ENCODE measurements at regions not wholly inside any gene's neighbourhood (a gene's known extent, or its start where the extent isn't known, plus 50 kb on each side); places are given as distances from the start of the nearest gene placed in this dataset.
"Not testable (repeated sequence)": the region's sequence is repeated elsewhere in the genome, so short reads cannot be mapped to it uniquely, and the experiment has no call there.

DNA sequence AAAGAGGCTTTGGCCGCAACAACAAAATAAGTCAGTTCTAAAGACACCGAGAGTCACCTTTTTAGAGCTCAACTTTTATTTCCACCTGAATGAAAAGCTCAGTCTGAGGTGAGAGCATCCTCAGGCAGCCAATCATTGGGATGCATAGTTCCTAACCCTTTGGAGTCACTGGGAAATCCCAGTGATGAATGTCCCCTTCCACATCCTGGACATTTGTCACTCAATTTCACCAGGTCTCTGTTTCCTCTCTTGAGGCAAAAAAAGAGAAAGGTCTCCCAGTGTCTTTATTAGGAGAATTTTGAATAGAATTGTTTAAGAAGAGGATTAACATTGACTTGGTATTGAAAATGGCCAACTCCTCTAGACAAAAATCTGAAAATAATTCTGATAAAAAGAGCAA lies 137.5 kb upstream of the SPRED1 start:
- Mint-ChIP-seq H3K4me1 (ENCODE audit: low read depth, unreplicated experiment) (no peaks in the 10 kb centered on the region), H3K9me3 (ENCODE audit: unreplicated experiment) (no peaks in the 10 kb centered on the region), H3K27me3 (ENCODE audit: insufficient read depth, unreplicated experiment) (no peaks in the 10 kb centered on the region), H3K27ac (ENCODE audit: unreplicated experiment) (no peak overlapping the region), H3K4me3 (ENCODE audit: unreplicated experiment) (no peak overlapping the region), H3K36me3 (ENCODE audit: insufficient read depth, unreplicated experiment) (no peaks in the 10 kb centered on the region)
- no peaks in the 10 kb centered on the region for H3K9me3 ChIP-seq
- H3K4me3 ChIP-seq (ENCODE audit: low read depth, low read length): no peak overlapping the region
- no peaks in the 10 kb centered on the region for H3K36me3 ChIP-seq (ENCODE audit: control insufficient read depth, insufficient read depth, low read length)
- no peak for TF ChIP-seq CTCF (IDR thresholded peaks at IDR 0.05; ENCODE audit: insufficient read depth in 1 of 2, low read depth in 1 of 2, low read length in 1 of 2, severe bottlenecking in 1 of 2, unreplicated experiment in 1 of 2)
- no peak for DNase-seq
- intact Hi-C loops (cut with micrococcal nuclease; ENCODE audit: unreplicated experiment): no loop called here
- CTCF ChIA-PET: no interaction called here
- POLR2A ChIA-PET: no interaction called here
- no TSS peak for BruUV-seq (replicated peaks)
- no peaks in the 10 kb centered on the region for H3K4me1 ChIP-seq
- H3K27me3 ChIP-seq (replicated peaks; ENCODE audit: control insufficient read depth, insufficient read depth, low read length): no peaks in the 10 kb centered on the region

- H3K27me3 Mint-ChIP-seq (ENCODE audit: insufficient read depth, unreplicated experiment): peaks cover 6% of the 10 kb centered on the region
- H3K4me1 ChIP-seq: no peaks in the 10 kb centered on the region
- BruUV-seq (replicated peaks): no TSS peak
- H3K36me3 Mint-ChIP-seq (ENCODE audit: insufficient read depth, unreplicated experiment): no peaks in the 10 kb centered on the region
- no peaks in the 10 kb centered on the region for H3K36me3 ChIP-seq (ENCODE audit: control insufficient read depth, insufficient read depth, low read length)
- no peak overlapping the region for H3K4me3 Mint-ChIP-seq (ENCODE audit: unreplicated experiment)
- TF ChIP-seq CTCF (IDR thresholded peaks at IDR 0.05; ENCODE audit: insufficient read depth in 1 of 2, low read depth in 1 of 2, low read length in 1 of 2, severe bottlenecking in 1 of 2, unreplicated experiment in 1 of 2): no peak
- intact Hi-C loops (cut with micrococcal nuclease; ENCODE audit: unreplicated experiment): no loop called here
- H3K4me3 ChIP-seq (ENCODE audit: low read depth, low read length): no peak overlapping the region
- H3K9me3 Mint-ChIP-seq (ENCODE audit: unreplicated experiment): peaks cover 14% of the 10 kb centered on the region
- H3K9me3 ChIP-seq: no peaks in the 10 kb centered on the region
- no peak for DNase-seq
- no peak overlapping the region for H3K27ac Mint-ChIP-seq (ENCODE audit: unreplicated experiment)
- ChIA-PET CTCF (no interaction called here), POLR2A (no interaction called here)
- no peaks in the 10 kb centered on the region for H3K27me3 ChIP-seq (replicated peaks; ENCODE audit: control insufficient read depth, insufficient read depth, low read length)
- no peaks in the 10 kb centered on the region for H3K4me1 Mint-ChIP-seq (ENCODE audit: low read depth, unreplicated experiment)
Observed at GRCh38 chr15:38117781-38118180, 134.9 kb upstream of the SPRED1 start.

GRCh38 chr15:38119865-38120264 lies 132.8 kb upstream of the SPRED1 start:
- H3K27me3 ChIP-seq (replicated peaks; ENCODE audit: control insufficient read depth, insufficient read depth, low read length); H3K9me3 ChIP-seq; H3K36me3 Mint-ChIP-seq (ENCODE audit: insufficient read depth, unreplicated experiment); CTCF ChIA-PET; H3K27ac Mint-ChIP-seq (ENCODE audit: unreplicated experiment); H3K4me1 Mint-ChIP-seq (ENCODE audit: low read depth, unreplicated experiment); H3K4me3 Mint-ChIP-seq (ENCODE audit: unreplicated experiment); H3K36me3 ChIP-seq (ENCODE audit: control insufficient read depth, insufficient read depth, low read length); H3K4me3 ChIP-seq (ENCODE audit: low read depth, low read length); POLR2A ChIA-PET; H3K27me3 Mint-ChIP-seq (ENCODE audit: insufficient read depth, unreplicated experiment); BruUV-seq (replicated peaks); H3K4me1 ChIP-seq: not testable (repeated sequence)
- H3K9me3 Mint-ChIP-seq (ENCODE audit: unreplicated experiment): peaks cover 16% of the 10 kb centered on the region
- intact Hi-C loops (cut with micrococcal nuclease; ENCODE audit: unreplicated experiment): loop anchor here (10.0 kb wide), 1 partner anchor 95 kb away; no protein-coding TSS in a partner anchor
- peak in 1 of 2 experiments; percentile 11 for DNase-seq

DNA sequence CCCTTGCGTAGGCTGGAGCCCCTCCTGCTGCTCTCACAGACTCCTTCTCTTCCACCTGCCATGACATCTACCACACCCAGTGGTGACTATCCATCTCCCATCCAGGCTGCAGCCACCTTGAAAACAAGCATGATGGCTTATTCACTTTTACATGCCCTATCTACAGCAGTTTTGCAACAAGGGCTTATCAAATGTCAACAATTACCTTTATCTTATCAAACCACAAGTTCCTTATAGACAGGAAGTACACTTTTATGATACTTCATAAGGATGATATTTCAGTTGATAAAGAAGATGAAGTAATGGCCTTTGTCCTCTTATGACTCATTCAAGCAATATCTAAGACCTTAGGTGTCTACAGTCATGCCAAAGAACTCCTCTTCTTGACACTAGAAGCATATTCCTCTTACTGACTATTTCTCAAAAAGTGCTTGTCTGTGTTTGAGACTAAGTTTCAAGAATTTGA lies 125.3 kb upstream of the SPRED1 start:
- intact Hi-C loops (cut with micrococcal nuclease; ENCODE audit: unreplicated experiment): loop anchor here (1.0 to 10.0 kb wide), 4 partner anchors 37 to 124 kb away; no protein-coding TSS in a partner anchor
- TF ChIP-seq CTCF (IDR thresholded peaks at IDR 0.05; ENCODE audit: insufficient read depth in 1 of 2, low read depth in 1 of 2, low read length in 1 of 2, severe bottlenecking in 1 of 2, unreplicated experiment in 1 of 2): no peak
- no peaks in the 10 kb centered on the region for H3K36me3 ChIP-seq (ENCODE audit: control insufficient read depth, insufficient read depth, low read length)
- H3K27me3 Mint-ChIP-seq (ENCODE audit: insufficient read depth, unreplicated experiment): peaks cover 8% of the 10 kb centered on the region
- H3K36me3 Mint-ChIP-seq (ENCODE audit: insufficient read depth, unreplicated experiment): no peaks in the 10 kb centered on the region
- BruUV-seq (replicated peaks): no TSS peak
- H3K4me1 Mint-ChIP-seq (ENCODE audit: low read depth, unreplicated experiment): peaks cover 14% of the 10 kb centered on the region
- peak; percentile 68 to 74 for DNase-seq
- no peaks in the 10 kb centered on the region for H3K27me3 ChIP-seq (replicated peaks; ENCODE audit: control insufficient read depth, insufficient read depth, low read length)
- peaks cover 13% of the 10 kb centered on the region for H3K4me1 ChIP-seq
- no peak overlapping the region for H3K4me3 Mint-ChIP-seq (ENCODE audit: unreplicated experiment)
- no peak overlapping the region for H3K4me3 ChIP-seq (ENCODE audit: low read depth, low read length)
- peaks cover 7% of the 10 kb centered on the region for H3K9me3 Mint-ChIP-seq (ENCODE audit: unreplicated experiment)
- peaks cover 7% of the 10 kb centered on the region for H3K9me3 ChIP-seq
- POLR2A ChIA-PET: interaction anchor here (1.1 kb wide), 1 partner anchor 53 kb away, joined by 3 read pairs; no protein-coding TSS in a partner anchor
- CTCF ChIA-PET: no interaction called here
- H3K27ac Mint-ChIP-seq (ENCODE audit: unreplicated experiment): no peak overlapping the region

All from Caco-2 (cell line).